HG03108 (cell line): ENCODE measurements at regions not wholly inside any gene's neighbourhood (a gene's known extent, or its start where the extent isn't known, plus 50 kb on each side); places are given as distances from the start of the nearest gene placed in this dataset.

Source experiments
- ATAC-seq: cut with Tn5 transposase; IDR thresholded peaks from one replicate; pipeline ENCODE4 v1.9.1; 2021; ENCODE audit warnings: moderate library complexity; ENCODE audit not compliant: unreplicated experiment

GRCh38 chr14:21723431-21724045 is 49.9 kb upstream of the OR4E1 start:
- no peak for ATAC-seq
